Endothelial cell of umbilical vein (primary cell): ENCODE measurements at regions not wholly inside any gene's neighbourhood (a gene's known extent, or its start where the extent isn't known, plus 50 kb on each side); places are given as distances from the start of the nearest gene placed in this dataset.

ENCODE experiments used
- CTCF ChIP-seq, 2 donors: IDR thresholded peaks; 1 replicate in 1 of 2; 2 replicates in 1 of 2; pipeline ENCODE4 v1.5.1; 2011; ENCODE audit warnings: low read length in 2 of 2, mild to moderate bottlenecking in 2 of 2, moderate library complexity in 2 of 2, control low read depth in 1 of 2, inconsistent platforms in 1 of 2, low read depth in 1 of 2; ENCODE audit not compliant: insufficient read depth in 1 of 2; ENCODE audit errors: extremely low read depth in 1 of 2
- EZH2 ChIP-seq: IDR thresholded peaks from 2 replicates; pipeline ENCODE4 v1.6.1; 2012; ENCODE audit warnings: borderline replicate concordance, low read depth, mild to moderate bottlenecking, moderate library complexity, low read length, inconsistent platforms; ENCODE audit not compliant: severe bottlenecking
- FOS ChIP-seq: IDR thresholded peaks from 2 replicates; pipeline ENCODE4 v1.6.1; 2011; ENCODE audit warnings: mild to moderate bottlenecking, low read length, moderate library complexity, borderline replicate concordance; ENCODE audit not compliant: insufficient read depth
- GATA2 ChIP-seq: IDR thresholded peaks from 2 replicates; pipeline ENCODE4 v1.7.0; 2011; ENCODE audit warnings: low read depth, mild to moderate bottlenecking, moderate library complexity, mixed read lengths, low read length; ENCODE audit not compliant: insufficient read length, insufficient read depth
- JUN ChIP-seq: IDR thresholded peaks from 2 replicates; pipeline ENCODE4 v1.6.1; 2011; ENCODE audit warnings: borderline replicate concordance, low read depth; ENCODE audit not compliant: insufficient read length, insufficient read depth
- MAX ChIP-seq: IDR thresholded peaks from 2 replicates; pipeline ENCODE4 v1.6.1; 2011; ENCODE audit not compliant: insufficient read depth, insufficient read length
- MYC ChIP-seq: IDR thresholded peaks from one replicate; pipeline ENCODE4 v1.6.1; 2011; ENCODE audit warnings: mild to moderate bottlenecking, low read depth, low read length
- POLR2A ChIP-seq: IDR thresholded peaks from 2 replicates; pipeline ENCODE4 v1.6.1; 2012; ENCODE audit warnings: low read depth, mild to moderate bottlenecking, control low read depth, low read length
- POLR2AphosphoS5 ChIP-seq: IDR thresholded peaks from 2 replicates; pipeline ENCODE4 v1.6.1; 2012; ENCODE audit warnings: low read depth, mild to moderate bottlenecking, control low read depth, low read length, moderate library complexity; ENCODE audit not compliant: insufficient read depth

GRCh38 chr1:30612536-30613065, 110.8 kb downstream of the MATN1 start:
- no peak for TF ChIP-seq CTCF (IDR thresholded peaks at IDR 0.05; ENCODE audit: extremely low read depth in 1 of 2, insufficient read depth in 1 of 2, low read depth in 1 of 2, low read length in 2 of 2)
- TF ChIP-seq EZH2, result no peak
- no peak for TF ChIP-seq MYC
- TF ChIP-seq GATA2, result no peak
- TF ChIP-seq FOS, result no peak
- TF ChIP-seq POLR2AphosphoS5, result no peak
- TF ChIP-seq POLR2A, result no peak
- no peak for TF ChIP-seq JUN
- TF ChIP-seq MAX, result no peak
